Epithelial cell of esophagus (primary cell): ENCODE measurements at regions not wholly inside any gene's neighbourhood (a gene's known extent, or its start where the extent isn't known, plus 50 kb on each side); places are given as distances from the start of the nearest gene placed in this dataset.

ENCODE experiments used
- DNase-seq: peaks from one replicate; pipeline ENCODE4 v3.0.0; 2010; ENCODE audit warnings: low read depth
- H3K4me3 ChIP-seq: 2 replicates; pipeline ENCODE4 v1.5.1; 2011; ENCODE audit warnings: mild to moderate bottlenecking, low read length, control low read depth
- TF ChIP-seq, protein P1 (sequence below): IDR thresholded peaks from 2 replicates; pipeline ENCODE4 v1.5.1; 2011; ENCODE audit warnings: low read depth, mild to moderate bottlenecking, low read length, control low read depth, inconsistent platforms; ENCODE audit not compliant: insufficient read depth; ENCODE audit errors: missing control alignments

DNA sequence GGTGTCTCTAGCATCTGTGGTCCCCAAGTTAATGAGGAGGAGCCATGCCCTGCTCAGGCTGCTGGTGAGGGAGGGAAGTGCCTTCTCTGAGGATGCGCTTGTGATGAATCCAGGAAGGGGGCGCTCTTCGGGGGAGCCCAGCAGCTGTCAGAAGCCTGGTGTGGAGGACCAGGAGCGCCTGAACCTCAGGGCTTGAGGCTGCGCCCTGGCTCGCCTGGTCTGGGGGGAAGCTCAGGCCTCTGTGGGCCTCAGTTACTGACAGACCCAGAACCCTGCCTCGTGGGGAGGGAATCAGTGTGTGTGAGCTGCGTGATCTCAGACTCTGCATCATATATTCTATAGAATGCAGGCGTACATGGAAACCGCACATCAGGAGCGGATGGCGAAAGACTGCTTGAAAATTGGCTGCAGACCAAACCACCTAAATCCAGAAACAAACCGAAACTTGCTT, 126.1 kb downstream of the SEC14L1 start:
- H3K4me3 ChIP-seq = no peak overlapping the region
- TF ChIP-seq, protein P1, sequence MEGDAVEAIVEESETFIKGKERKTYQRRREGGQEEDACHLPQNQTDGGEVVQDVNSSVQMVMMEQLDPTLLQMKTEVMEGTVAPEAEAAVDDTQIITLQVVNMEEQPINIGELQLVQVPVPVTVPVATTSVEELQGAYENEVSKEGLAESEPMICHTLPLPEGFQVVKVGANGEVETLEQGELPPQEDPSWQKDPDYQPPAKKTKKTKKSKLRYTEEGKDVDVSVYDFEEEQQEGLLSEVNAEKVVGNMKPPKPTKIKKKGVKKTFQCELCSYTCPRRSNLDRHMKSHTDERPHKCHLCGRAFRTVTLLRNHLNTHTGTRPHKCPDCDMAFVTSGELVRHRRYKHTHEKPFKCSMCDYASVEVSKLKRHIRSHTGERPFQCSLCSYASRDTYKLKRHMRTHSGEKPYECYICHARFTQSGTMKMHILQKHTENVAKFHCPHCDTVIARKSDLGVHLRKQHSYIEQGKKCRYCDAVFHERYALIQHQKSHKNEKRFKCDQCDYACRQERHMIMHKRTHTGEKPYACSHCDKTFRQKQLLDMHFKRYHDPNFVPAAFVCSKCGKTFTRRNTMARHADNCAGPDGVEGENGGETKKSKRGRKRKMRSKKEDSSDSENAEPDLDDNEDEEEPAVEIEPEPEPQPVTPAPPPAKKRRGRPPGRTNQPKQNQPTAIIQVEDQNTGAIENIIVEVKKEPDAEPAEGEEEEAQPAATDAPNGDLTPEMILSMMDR = peak; percentile 25
- peak; percentile 80 for DNase-seq

GRCh38 chr17:77269696-77270681, 129.2 kb downstream of the SEC14L1 start:
- no peak for DNase-seq
- TF ChIP-seq, protein P1 = no peak
- no peak overlapping the region for H3K4me3 ChIP-seq

DNA sequence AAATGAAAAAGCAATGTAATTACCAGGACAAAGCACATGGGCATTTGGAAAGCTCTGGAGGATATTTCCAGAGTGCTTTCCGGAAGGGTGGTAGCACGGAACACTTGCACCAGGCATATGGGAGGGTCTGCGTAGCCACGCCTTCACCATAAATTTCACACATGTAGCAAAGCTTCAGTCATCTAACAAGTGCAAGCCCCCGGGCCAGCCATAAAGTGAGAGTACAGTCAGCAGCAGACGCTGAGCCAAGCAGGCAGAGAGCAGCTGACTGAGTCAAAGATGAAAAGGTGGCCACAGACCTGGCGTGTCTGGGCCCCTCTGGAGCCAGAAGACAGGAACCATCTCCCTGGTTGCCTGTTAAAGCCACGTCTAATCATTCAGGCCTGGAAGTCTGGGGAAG, 130.6 kb downstream of the SEC14L1 start:
- no peak for DNase-seq
- TF ChIP-seq, protein P1 = no peak

GRCh38 chr17:77273397-77274085, 132.8 kb downstream of the SEC14L1 start:
- TF ChIP-seq, protein P1 = no peak
- no peak overlapping the region for H3K4me3 ChIP-seq

More for the DNA sequence above, 130.6 kb downstream of the SEC14L1 start:
- no peak overlapping the region for H3K4me3 ChIP-seq

DNA sequence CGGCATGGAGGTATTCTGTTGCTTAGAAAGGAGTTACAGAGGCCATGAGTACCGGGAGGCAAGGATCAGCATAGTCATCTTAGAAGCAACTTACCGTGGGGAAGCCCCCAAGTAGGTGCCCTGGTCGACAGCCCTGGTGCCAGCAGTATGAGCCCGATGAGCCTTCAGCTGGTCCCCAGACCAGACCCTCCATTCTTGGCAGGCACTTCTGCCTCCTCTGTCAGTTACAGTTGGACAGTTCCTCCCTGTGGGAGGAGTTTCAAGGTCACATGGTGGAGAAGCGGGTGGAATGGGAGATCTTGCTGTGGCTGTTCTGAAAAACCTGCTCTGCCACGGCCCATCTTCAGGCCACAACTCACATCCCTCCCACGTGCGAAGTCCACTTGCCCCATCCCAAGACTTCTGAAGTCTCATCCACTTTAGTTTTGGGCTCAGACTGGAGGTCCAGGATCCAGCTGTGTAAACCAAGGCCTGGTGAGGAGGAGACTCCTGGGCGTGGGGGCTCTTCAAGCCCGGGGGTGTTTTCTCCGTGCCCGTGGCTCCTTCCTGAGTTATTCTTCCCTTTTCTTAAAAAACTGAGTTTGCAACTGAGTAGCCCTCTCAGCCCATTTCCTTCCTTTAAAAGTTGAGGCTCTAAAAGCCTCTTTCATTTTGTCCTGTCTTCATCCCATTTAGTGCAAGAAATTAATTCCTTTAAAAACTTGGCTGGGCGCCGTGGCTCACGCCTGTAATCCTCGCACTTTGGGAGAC, 133.5 kb downstream of the SEC14L1 start:
- TF ChIP-seq, protein P1 = no peak
- no peak for DNase-seq

More at GRCh38 chr17:77273397-77274085, 132.8 kb downstream of the SEC14L1 start:
- no peak for DNase-seq

GRCh38 chr17:77279448-77280303, 138.9 kb downstream of the SEC14L1 start:
- no peak overlapping the region for H3K4me3 ChIP-seq
- peak; percentile 86 for DNase-seq
- TF ChIP-seq, protein P1 = no peak

More for the DNA sequence above, 133.5 kb downstream of the SEC14L1 start:
- no peak overlapping the region for H3K4me3 ChIP-seq
